GM12865 (cell line): ENCODE measurements at regions not wholly inside any gene's neighbourhood (a gene's known extent, or its start where the extent isn't known, plus 50 kb on each side); places are given as distances from the start of the nearest gene placed in this dataset.

Experiments used
- DNase-seq: peaks from one replicate; pipeline ENCODE4 v3.0.0; 2010; ENCODE audit warnings: low read depth
- H3K4me3 ChIP-seq: 2 replicates; pipeline ENCODE4 v1.5.1; 2011; ENCODE audit warnings: mild to moderate bottlenecking, low read depth, low read length, control low read depth
- CTCF ChIP-seq: IDR thresholded peaks from 2 replicates; pipeline ENCODE4 v1.5.1; 2011; ENCODE audit warnings: low read length, control low read depth, low read depth, inconsistent platforms; ENCODE audit not compliant: insufficient read depth; ENCODE audit errors: missing control alignments

- no peak overlapping the region for H3K4me3 ChIP-seq
- TF ChIP-seq CTCF = no peak
- no peak for DNase-seq
Measured at GRCh38 chr5:117691081-117691870, 1116.7 kb upstream of the SEMA6A start.

GRCh38 chr5:117690612-117691011, 1116.0 kb upstream of the SEMA6A start:
- no peak for TF ChIP-seq CTCF
- DNase-seq = no peak
- H3K4me3 ChIP-seq = no peak overlapping the region

GRCh38 chr5:117686926-117687325, 1112.3 kb upstream of the SEMA6A start:
- no peak for TF ChIP-seq CTCF
- no peak for DNase-seq
- no peak overlapping the region for H3K4me3 ChIP-seq

- H3K4me3 ChIP-seq = no peak overlapping the region
- DNase-seq = no peak
- no peak for TF ChIP-seq CTCF
Measured at GRCh38 chr5:117682416-117682815, 1107.8 kb upstream of the SEMA6A start.

GRCh38 chr5:117681431-117682254, 1107.0 kb upstream of the SEMA6A start:
- H3K4me3 ChIP-seq = no peak overlapping the region
- DNase-seq = no peak
- TF ChIP-seq CTCF = no peak

GRCh38 chr5:117680426-117680825, 1105.8 kb upstream of the SEMA6A start:
- DNase-seq = no peak
- TF ChIP-seq CTCF = no peak
- no peak overlapping the region for H3K4me3 ChIP-seq
